ENCODE measurements at regions not wholly inside any gene's neighbourhood (a gene's known extent, or its start where the extent isn't known, plus 50 kb on each side); places are given as distances from the start of the nearest gene placed in this dataset.

GRCh38 chr5:77924081-77924480, 147.9 kb upstream of the TBCA start:
- no peak for TF ChIP-seq CTCF (conservative IDR thresholded peaks at IDR 0.05; ENCODE audit: low read length)
- no peak for TF ChIP-seq EZH2phosphoT487 (IDR thresholded peaks at IDR 0.05; ENCODE audit: borderline replicate concordance, low read depth, low read length)

All from OCI-LY7 (cell line).